Prostate gland (tissue), 2 donors: ENCODE measurements at regions not wholly inside any gene's neighbourhood (a gene's known extent, or its start where the extent isn't known, plus 50 kb on each side); places are given as distances from the start of the nearest gene placed in this dataset.

ENCODE experiments used
- POLR2A ChIP-seq: fragments of 450-650 bp; IDR thresholded peaks from one replicate; pipeline ENCODE4 v1.6.1; 2016; ENCODE audit warnings: antibody characterized with exemption, mild to moderate bottlenecking
- TF ChIP-seq, protein P1 (sequence below), 4 experiments: fragments of 200-600 bp in 2 of 4; fragments of 450-650 bp in 2 of 4; sonication (generic) in 2 of 4; IDR thresholded peaks; 1 replicate in 3 of 4; 2 replicates in 1 of 4; pipeline ENCODE4 v1.5.1; 2016 to 2019; ENCODE audit warnings: antibody characterized with exemption in 4 of 4, mild to moderate bottlenecking in 2 of 4, moderate library complexity in 2 of 4

DNA sequence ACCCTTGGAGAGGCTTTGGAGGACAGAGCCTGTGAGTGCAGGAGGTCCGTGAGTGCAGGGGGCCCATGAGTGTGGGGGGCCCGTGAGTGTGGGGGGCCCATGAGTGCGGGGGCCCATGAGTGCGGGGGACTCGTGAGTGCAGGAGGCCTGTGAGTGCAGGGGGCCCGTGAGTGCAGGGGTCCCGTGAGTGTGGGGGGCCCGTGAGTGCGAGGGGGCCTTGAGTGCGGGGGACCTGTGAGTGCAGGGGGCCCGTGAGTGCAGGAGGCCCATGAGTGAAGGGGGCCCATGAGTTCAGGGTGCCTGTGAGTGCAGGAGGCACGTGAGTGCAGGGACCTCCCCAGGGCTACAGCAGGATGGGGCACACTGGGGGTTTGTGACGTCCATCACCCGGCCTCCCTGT is 108.3 kb upstream of the TTC34 start:
- TF ChIP-seq, protein P1, sequence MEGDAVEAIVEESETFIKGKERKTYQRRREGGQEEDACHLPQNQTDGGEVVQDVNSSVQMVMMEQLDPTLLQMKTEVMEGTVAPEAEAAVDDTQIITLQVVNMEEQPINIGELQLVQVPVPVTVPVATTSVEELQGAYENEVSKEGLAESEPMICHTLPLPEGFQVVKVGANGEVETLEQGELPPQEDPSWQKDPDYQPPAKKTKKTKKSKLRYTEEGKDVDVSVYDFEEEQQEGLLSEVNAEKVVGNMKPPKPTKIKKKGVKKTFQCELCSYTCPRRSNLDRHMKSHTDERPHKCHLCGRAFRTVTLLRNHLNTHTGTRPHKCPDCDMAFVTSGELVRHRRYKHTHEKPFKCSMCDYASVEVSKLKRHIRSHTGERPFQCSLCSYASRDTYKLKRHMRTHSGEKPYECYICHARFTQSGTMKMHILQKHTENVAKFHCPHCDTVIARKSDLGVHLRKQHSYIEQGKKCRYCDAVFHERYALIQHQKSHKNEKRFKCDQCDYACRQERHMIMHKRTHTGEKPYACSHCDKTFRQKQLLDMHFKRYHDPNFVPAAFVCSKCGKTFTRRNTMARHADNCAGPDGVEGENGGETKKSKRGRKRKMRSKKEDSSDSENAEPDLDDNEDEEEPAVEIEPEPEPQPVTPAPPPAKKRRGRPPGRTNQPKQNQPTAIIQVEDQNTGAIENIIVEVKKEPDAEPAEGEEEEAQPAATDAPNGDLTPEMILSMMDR (IDR thresholded peaks at IDR 0.05), result no peak
- TF ChIP-seq POLR2A, result no peak
